HepG2 (cell line): ENCODE measurements at regions not wholly inside any gene's neighbourhood (a gene's known extent, or its start where the extent isn't known, plus 50 kb on each side); places are given as distances from the start of the nearest gene placed in this dataset.

ENCODE experiments used
- ATAC-seq: fragments of 200-7000 bp; cut with Tn5 transposase; 3 replicates; pipeline ENCODE4 v1.9.1; 2020; ENCODE audit warnings: mild to moderate bottlenecking, moderate library complexity
- BruUV-seq: library from RNA; stranded (reverse); fragments of 400-500 nt; replicated peaks from 2 replicates; lab custom pipeline; 2021; lab: Mats Ljungman, UMichigan
- CTCF ChIA-PET: fragments of 300-600 bp; formaldehyde crosslinking; extraction: SDS; loops from one replicate; lab custom pipeline; 2021; ENCODE audit warnings: low total read pairs, inconsistent platforms, low intra/inter-chr PET ratio; lab: Yijun Ruan, JAX
- POLR2A ChIA-PET: fragments of 350-600 bp; sonication (Branson Sonifier 250); formaldehyde crosslinking; loops from one replicate; lab custom pipeline; 2020; ENCODE audit warnings: antibody characterized with exemption, inconsistent platforms; lab: Yijun Ruan, JAX
- DNase-seq: peaks from one replicate; pipeline ENCODE4 v3.0.0-alpha.2; 2015; ENCODE audit warnings: low spot score
- FAIRE-seq: peaks from 3 replicates; lab custom pipeline; 2011; peaks lifted over from hg19 to GRCh38; lab: Jason Lieb, UNC
- H2AFZ ChIP-seq: one replicate; pipeline ENCODE4 v1.6.1; 2011; ENCODE audit warnings: low read length, inconsistent platforms
- H3K27ac ChIP-seq: fragments of 300-600 bp; 3 replicates; pipeline ENCODE4 v1.8.0; 2011; ENCODE audit warnings: mixed run types, mild to moderate bottlenecking, mixed read lengths, low read length, inconsistent platforms; ENCODE audit not compliant: insufficient read depth; ENCODE audit errors: extremely low read length
- H3K27me3 ChIP-seq, 2 experiments: fragments of 200-600 bp in 1 of 2; 2 replicates in 1 of 2; 3 replicates in 1 of 2; pipeline versions ENCODE4 v1.6.0 to v1.8.0; 2011; ENCODE audit warnings: low read length in 2 of 2, mild to moderate bottlenecking in 2 of 2, moderate library complexity in 2 of 2, inconsistent platforms in 1 of 2; ENCODE audit not compliant: insufficient read depth in 2 of 2, control insufficient read depth in 1 of 2
- H3K36me3 ChIP-seq, 2 experiments: fragments of 200-600 bp in 1 of 2; replicated peaks in 1 of 2; 2 replicates in 1 of 2; 3 replicates in 1 of 2; pipeline versions ENCODE4 v1.5.1 to v1.8.0; 2011; ENCODE audit warnings: low read length in 2 of 2, inconsistent platforms in 1 of 2; ENCODE audit not compliant: insufficient read depth in 2 of 2, control insufficient read depth in 1 of 2
- H3K4me1 ChIP-seq: 2 replicates; pipeline ENCODE4 v1.5.1; 2012; ENCODE audit warnings: low read length, inconsistent platforms; ENCODE audit not compliant: insufficient read depth
- H3K4me2 ChIP-seq: 2 replicates; pipeline ENCODE4 v1.6.0; 2011; ENCODE audit warnings: low read depth, low read length, inconsistent platforms
- H3K4me3 ChIP-seq, 3 experiments: fragments of 200-600 bp in 1 of 3; sonication (generic), shearing (Covaris generic) in 1 of 3; replicated peaks in 1 of 3; 2 replicates each; pipeline ENCODE4 v1.5.1; 2011 to 2016; ENCODE audit warnings: low read length in 3 of 3, inconsistent platforms in 2 of 3, low read depth in 2 of 3, mild to moderate bottlenecking in 2 of 3, control low read depth in 1 of 3, mixed read lengths in 1 of 3; ENCODE audit not compliant: insufficient read depth in 1 of 3
- H3K79me2 ChIP-seq: one replicate; pipeline ENCODE4 v1.6.1; 2011; ENCODE audit warnings: low read length, inconsistent platforms; ENCODE audit not compliant: insufficient read depth
- H3K9ac ChIP-seq: 2 replicates; pipeline ENCODE4 v1.6.0; 2011; ENCODE audit warnings: mild to moderate bottlenecking, low read depth, low read length, inconsistent platforms; ENCODE audit not compliant: insufficient read depth
- H3K9me3 ChIP-seq: 2 replicates; pipeline ENCODE4 v1.5.1; 2012; ENCODE audit warnings: mild to moderate bottlenecking, low read length
- H4K20me1 ChIP-seq: 2 replicates; pipeline ENCODE4 v1.6.0; 2011; ENCODE audit warnings: inconsistent platforms, mild to moderate bottlenecking, low read length, moderate library complexity; ENCODE audit not compliant: insufficient read depth
- ARID3A ChIP-seq: IDR thresholded peaks from 2 replicates; pipeline ENCODE4 v1.6.1; 2012; ENCODE audit warnings: low read depth, low read length, improper control_type of control experiment
- CEBPG ChIP-seq: IDR thresholded peaks from 2 replicates; pipeline ENCODE4 v1.6.1; 2016
- CENPT ChIP-seq: sonication (generic); formaldehyde crosslinking; IDR thresholded peaks from 2 replicates; pipeline ENCODE4 v1.8.0; 2022; ENCODE audit warnings: low read depth, mild to moderate bottlenecking, moderate library complexity, missing genetic modification reagents
- CREBL2 ChIP-seq: sonication (generic); formaldehyde crosslinking; IDR thresholded peaks from 2 replicates; pipeline ENCODE4 v1.8.1; 2023; ENCODE audit warnings: missing genetic modification reagents, mild to moderate bottlenecking, borderline replicate concordance
- DNMT1 ChIP-seq: sonication (generic); formaldehyde crosslinking; IDR thresholded peaks from 2 replicates; pipeline ENCODE4 v1.5.1; 2020; ENCODE audit warnings: mild to moderate bottlenecking, missing genetic modification reagents
- EED ChIP-seq: sonication (generic); formaldehyde crosslinking; IDR thresholded peaks from 2 replicates; pipeline ENCODE4 v1.5.0; 2020; ENCODE audit warnings: mild to moderate bottlenecking, missing genetic modification reagents
- ETV5 ChIP-seq: IDR thresholded peaks from 2 replicates; pipeline ENCODE4 v1.6.1; 2018; ENCODE audit warnings: missing biosample characterization, missing genetic modification reagents, inconsistent platforms, borderline replicate concordance
- EZH2 ChIP-seq: conservative IDR thresholded peaks from 2 replicates; pipeline ENCODE4 v1.6.1; 2012; ENCODE audit warnings: mild to moderate bottlenecking, low read depth, low read length, moderate library complexity
- FOXK2 ChIP-seq: fragments of 450-650 bp; IDR thresholded peaks from 2 replicates; pipeline ENCODE4 v1.6.1; 2016
- MED8 ChIP-seq: sonication (generic); formaldehyde crosslinking; IDR thresholded peaks from 2 replicates; pipeline ENCODE4 v1.8.1; 2023; ENCODE audit warnings: mild to moderate bottlenecking, missing genetic modification reagents; ENCODE audit not compliant: insufficient replicate concordance
- RARG ChIP-seq: sonication (generic); formaldehyde crosslinking; IDR thresholded peaks from 2 replicates; pipeline ENCODE4 v1.4.0; 2020; ENCODE audit warnings: low read depth, mild to moderate bottlenecking, missing genetic modification reagents
- RBFOX2 ChIP-seq: fragments of 200-400 bp; formaldehyde crosslinking; IDR thresholded peaks from 2 replicates; pipeline ENCODE4 v1.6.1; 2017; ENCODE audit warnings: low read depth, mild to moderate bottlenecking, low read length
- U2AF2 ChIP-seq: fragments of 200-400 bp; formaldehyde crosslinking; IDR thresholded peaks from 2 replicates; pipeline ENCODE4 v1.6.1; 2017; ENCODE audit warnings: low read depth, mild to moderate bottlenecking, low read length
- ZBTB33 ChIP-seq: sonication (generic); formaldehyde crosslinking; IDR thresholded peaks from 2 replicates; pipeline ENCODE4 v1.4.0; 2020; ENCODE audit warnings: missing genetic modification reagents
- ZNF280D ChIP-seq: sonication (generic); formaldehyde crosslinking; IDR thresholded peaks from 2 replicates; pipeline ENCODE4 v1.5.1; 2020; ENCODE audit warnings: mild to moderate bottlenecking, missing genetic modification reagents
- ZNF619 ChIP-seq: sonication (generic); formaldehyde crosslinking; IDR thresholded peaks from 2 replicates; pipeline ENCODE4 v1.4.0; 2020; ENCODE audit warnings: mild to moderate bottlenecking, missing genetic modification reagents
- ZNF784 ChIP-seq: sonication (generic); formaldehyde crosslinking; IDR thresholded peaks from 2 replicates; pipeline ENCODE4 v1.5.1; 2020; ENCODE audit warnings: missing genetic modification reagents, mild to moderate bottlenecking, borderline replicate concordance
- WGBS: methylation state at CpG from one replicate; pipeline ENCODE4 v1.1.6; 2017; ENCODE audit warnings: low lambda C conversion rate; 5-methylcytosine and 5-hydroxymethylcytosine counted together
- in situ Hi-C: cut with HindIII; loops from 2 replicates; pipeline ENCODE4 v1.10.0; 2017; ENCODE audit warnings: low pct_unique_long_range_greater_than_20kb; ENCODE audit not compliant: extremely low pct_ligation_motif_present
- intact Hi-C: fragments of 100-400 bp; cut with micrococcal nuclease; formaldehyde crosslinking; loops from one replicate; pipeline ENCODE4 v1.10.0; 2022; ENCODE audit not compliant: unreplicated experiment
- TF ChIP-seq, protein P1 (sequence below): IDR thresholded peaks from 2 replicates; pipeline ENCODE4 v1.6.1; 2016; ENCODE audit warnings: missing genetic modification reagents, missing compliant biosample characterization

- Histone ChIP-seq H3K36me3 (no peaks in the 10 kb centered on the region), H3K4me1 (no peaks in the 10 kb centered on the region), H3K79me2 (no peaks in the 10 kb centered on the region), H3K9me3 (no peaks in the 10 kb centered on the region), H3K4me3 (no peak overlapping the region), H3K27me3 (no peaks in the 10 kb centered on the region), H4K20me1 (no peaks in the 10 kb centered on the region), H2AFZ (no peak overlapping the region), H3K4me2 (no peak overlapping the region), H3K27ac (no peak overlapping the region), H3K9ac (no peak overlapping the region)
- TF ChIP-seq RARG (CRISPR knock-in tag) (no peak), U2AF2 (no peak), CREBL2 (CRISPR knock-in tag) (no peak), EZH2 (no peak), ZNF619 (no peak), ZBTB33 (CRISPR knock-in tag) (no peak), EED (CRISPR knock-in tag) (no peak), ZNF784 (CRISPR knock-in tag) (no peak), FOXK2 (no peak), CEBPG (CRISPR knock-in tag) (no peak), ARID3A (no peak), ETV5 (CRISPR knock-in tag) (no peak), RBFOX2 (no peak), ZNF280D (no peak), CENPT (no peak), DNMT1 (CRISPR knock-in tag) (no peak), MED8 (CRISPR knock-in tag) (no peak)
- TF ChIP-seq, protein P1, sequence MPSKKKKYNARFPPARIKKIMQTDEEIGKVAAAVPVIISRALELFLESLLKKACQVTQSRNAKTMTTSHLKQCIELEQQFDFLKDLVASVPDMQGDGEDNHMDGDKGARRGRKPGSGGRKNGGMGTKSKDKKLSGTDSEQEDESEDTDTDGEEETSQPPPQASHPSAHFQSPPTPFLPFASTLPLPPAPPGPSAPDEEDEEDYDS (CRISPR knock-in tag), result no peak
- FAIRE-seq (no peak), ATAC-seq (no peak), DNase-seq (no peak)
- no TSS peak for BruUV-seq
- CTCF ChIA-PET, result no interaction called here
- intact Hi-C loops (no loop called here), in situ Hi-C loops (no loop called here)
- POLR2A ChIA-PET, result no interaction called here
- WGBS, result 33% methylated on average over 1 of the region's 1 CpG
Observed at GRCh38 chr1:63103682-63104081, 218.7 kb upstream of the FOXD3 start.
